Head of caudate nucleus (tissue), 42 donors: ENCODE measurements at regions not wholly inside any gene's neighbourhood (a gene's known extent, or its start where the extent isn't known, plus 50 kb on each side); places are given as distances from the start of the nearest gene placed in this dataset.

ENCODE experiments used
- DNase-seq, 42 donors: peaks; one replicate each; pipeline versions ENCODE4 v3.0.0 to v3.0.0-alpha.2; 2020 to 2021; ENCODE audit warnings: mixed read lengths in 7 of 42
- intact Hi-C: fragments of 100-400 bp; cut with DNase I; formaldehyde crosslinking; loops from one replicate; pipeline ENCODE4 v1.15.0; 2022

DNA sequence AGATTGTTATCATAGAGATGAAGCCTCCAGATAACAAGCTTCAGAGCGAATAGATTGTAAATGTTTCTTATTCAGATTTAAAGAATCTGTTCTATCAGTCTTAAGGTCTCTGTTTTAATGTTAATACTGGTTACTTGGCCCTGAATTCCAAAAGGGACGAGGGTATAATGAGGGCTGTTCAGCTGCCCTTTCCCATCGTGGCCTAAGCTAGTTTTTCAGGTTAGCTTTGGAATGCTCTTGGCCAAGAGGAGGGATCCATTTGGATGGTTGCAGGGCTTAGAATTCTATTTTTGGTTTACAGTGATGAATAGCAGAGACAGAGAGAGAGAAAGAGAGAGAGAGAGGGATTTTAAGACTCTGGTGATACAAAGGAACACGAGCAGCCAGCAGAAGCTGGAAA lies 62.8 kb upstream of the UFL1 start:
- intact Hi-C loops, result no loop called here

DNA sequence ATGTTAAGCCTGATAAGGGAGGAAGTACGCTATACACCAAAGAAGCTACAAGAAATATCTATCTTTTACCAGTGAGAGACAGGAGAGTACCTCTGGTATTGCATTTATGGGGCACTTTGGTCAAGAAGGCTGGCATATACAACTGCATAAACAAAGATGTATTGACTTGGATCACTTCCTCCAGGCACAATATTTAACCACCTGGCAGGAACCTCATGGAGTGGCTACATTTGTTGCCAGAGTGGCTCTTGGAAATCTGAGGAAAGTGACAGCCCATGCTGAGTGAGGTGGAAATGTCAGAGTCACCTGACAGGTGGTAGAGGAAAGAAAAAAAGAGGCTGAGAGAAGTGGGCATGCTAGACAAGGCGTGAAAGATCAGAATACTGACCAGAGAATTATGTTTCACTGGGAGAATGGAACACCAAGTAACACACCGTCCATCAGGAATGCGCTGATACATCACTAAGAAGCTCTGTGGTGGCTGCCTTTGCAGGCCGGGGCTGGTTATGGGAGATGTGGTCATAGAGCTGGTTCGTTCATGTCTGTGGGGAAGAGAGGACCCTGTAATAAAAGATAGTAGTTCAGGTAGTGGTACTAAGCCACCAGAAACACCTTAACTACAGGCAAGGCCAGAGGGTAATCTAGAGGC lies 61.4 kb upstream of the UFL1 start:
- intact Hi-C loops, result no loop called here
- DNase-seq, result no peak

More for the DNA sequence above, 62.8 kb upstream of the UFL1 start:
- no peak for DNase-seq

DNA sequence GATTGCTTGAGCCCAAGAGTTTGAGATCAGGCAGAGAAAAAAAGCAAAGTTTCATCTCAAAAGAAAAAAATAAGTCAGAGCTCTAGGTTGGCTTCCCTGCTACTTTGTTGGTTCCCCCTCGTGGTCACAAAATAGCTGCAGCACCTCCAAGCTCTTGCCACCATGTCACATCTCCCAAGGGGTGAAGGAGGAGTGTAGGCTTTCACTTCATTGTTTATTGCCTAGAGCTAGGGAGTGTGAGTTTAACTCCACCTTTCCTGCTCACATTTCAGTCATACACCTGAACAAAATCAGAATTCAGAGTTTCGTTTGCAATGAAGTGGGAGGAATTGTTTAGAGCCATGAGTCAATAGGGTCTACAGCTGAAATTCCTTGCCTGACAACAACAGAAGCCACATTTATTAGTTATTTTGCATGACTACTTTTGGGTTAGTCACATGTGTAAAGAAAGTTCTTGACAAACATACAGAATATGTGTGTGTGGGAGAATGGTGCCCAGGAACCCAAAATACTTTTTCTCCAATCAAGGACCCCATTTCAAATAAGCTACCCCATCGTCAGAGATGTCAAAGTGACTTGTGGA lies 56.2 kb upstream of the UFL1 start:
- intact Hi-C loops, result no loop called here
- DNase-seq, result no peak

DNA sequence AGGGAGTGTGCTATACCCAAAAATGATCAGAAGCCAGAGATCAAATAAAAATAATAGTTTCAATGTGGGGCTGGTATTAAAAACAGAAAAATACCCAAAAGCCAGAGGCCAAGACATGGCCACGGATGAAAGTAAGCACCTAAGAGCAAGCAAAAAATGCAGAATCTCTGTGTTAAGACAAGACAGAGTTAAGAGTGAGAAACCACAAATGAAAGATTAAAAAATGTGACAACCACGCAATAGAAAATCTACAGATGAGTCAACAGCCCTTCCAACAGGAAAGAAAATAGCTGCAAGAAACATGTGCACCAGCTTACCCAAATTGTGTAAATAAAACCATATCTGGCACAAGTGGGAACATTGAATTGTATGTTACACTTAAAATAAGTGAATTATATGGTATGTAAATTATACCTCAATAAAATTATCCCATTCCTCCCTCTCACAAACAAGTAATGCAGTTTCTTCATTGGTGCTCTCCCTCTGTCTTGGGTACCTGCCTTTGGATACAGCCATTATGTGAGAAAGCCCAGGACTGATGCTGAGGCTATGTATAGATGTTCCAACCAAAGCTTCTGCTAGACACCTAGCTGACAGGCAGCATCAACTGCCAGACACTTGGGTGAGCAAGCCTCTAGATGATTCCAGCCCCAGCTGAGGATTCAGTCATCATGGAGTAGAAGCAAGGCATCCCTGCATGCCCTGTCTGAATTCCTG lies 55.3 kb upstream of the UFL1 start:
- DNase-seq, result no peak
- intact Hi-C loops, result no loop called here

DNA sequence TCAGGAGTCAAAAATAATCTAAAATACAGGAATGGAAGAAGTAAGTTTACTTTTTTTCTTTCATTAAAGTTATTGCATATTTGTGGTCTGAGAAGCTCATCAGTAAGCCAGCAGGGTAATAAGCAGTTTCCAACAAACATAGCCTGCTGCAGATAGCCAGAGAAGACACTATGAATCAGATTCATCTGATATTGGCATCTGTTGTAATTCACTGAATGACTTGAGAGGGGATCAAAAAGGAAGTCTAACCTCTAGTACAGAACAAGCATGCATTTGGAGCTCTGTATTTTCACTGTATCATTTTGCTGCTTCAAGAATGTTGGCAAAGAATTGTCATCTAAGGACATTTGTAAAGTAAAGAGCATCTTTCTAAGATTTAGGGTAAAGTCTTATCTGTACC lies 53.8 kb upstream of the UFL1 start:
- DNase-seq, result no peak
- intact Hi-C loops, result no loop called here

DNA sequence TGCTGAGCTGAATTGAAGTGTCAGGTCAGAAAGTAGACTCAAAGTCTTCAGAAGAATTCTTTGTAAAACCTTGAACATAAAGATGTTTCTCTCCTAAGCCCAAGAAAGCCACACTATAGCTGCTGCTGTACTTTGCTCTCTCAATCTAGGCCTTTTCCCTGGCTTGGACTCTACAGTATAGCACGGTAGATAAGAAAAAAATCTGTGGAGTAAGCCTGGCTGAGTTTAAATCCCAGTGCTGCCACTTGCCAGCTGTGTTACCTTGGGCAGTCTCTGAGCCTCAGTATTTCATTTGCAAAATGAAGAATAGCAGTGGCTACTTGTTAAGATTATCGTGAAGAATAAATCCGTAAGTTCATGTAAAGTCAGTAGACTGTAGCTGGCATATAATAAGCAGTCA lies 53.3 kb upstream of the UFL1 start:
- no peak for DNase-seq
- intact Hi-C loops, result no loop called here

DNA sequence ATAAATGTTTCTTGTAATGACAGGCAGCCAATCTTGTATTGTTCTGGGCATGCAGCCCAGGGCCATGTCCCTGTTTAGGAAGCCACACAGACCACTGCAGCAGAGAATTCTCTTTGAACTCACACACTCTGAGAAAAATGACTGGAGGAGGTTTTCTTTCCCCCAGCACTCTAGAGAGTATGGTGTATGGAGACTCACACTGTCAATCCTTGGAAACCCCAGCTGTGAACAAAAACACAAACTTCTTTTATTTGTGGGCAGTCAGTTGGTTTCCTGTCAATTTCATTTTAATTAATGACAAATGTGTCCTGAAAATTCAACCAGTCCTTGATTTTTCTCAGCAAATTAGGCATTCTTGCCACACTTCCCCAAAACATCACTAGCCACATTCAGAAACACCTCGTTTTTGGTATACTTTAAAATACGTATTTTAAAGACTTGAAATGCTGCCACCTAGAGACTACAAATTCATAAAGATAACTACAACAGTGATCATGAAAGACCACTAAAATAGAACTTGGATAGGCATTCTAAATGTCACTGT lies 52.9 kb upstream of the UFL1 start:
- intact Hi-C loops, result no loop called here
- DNase-seq, result peak in 2 of 42 donors; percentile 9 to 22

DNA sequence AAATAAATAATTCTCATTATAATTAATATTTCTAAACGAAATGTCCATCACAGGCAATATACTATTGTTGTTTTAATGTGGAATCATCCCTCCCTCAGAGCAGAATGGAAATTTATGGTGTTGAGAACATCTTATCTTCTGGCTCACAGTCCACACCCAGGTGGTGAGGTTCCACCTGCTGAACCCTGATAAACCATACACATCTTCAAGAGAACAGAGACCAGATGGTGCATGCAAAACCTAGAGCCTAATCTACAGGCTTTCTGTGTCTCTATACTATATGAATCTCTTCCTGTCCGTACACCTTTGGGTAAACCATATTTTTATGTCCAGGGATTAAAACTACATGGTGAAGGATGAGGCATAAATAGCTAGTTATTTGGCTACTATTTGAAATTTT lies 52.3 kb upstream of the UFL1 start:
- DNase-seq, result no peak
- intact Hi-C loops, result no loop called here

DNA sequence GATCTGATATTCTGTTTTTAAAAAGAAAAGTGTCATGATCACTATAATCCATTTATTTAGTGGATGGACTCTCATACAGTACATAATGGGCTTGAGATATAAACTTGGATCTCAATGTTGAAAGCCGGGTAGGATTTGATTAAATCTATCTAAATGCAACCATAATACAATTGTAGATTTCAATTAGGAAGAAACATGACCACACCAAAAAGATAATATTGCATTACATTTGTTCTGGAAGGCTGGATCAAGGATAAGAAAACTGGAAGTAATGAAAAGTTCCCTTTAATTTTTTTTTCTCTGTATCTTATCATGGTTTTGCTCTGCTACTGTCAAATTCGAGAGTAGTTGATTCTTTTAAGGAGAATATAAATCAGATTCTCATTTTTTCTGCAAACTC lies 51.3 kb upstream of the UFL1 start:
- DNase-seq, result no peak
- intact Hi-C loops, result no loop called here
